ENCODE measurements at regions not wholly inside any gene's neighbourhood (a gene's known extent, or its start where the extent isn't known, plus 50 kb on each side); places are given as distances from the start of the nearest gene placed in this dataset.

GRCh38 chr11:120031612-120032600 is 106.0 kb downstream of the TRIM29 start:
- no peaks in the 10 kb centered on the region for H3K79me1 ChIP-seq (ENCODE audit: low read depth in 1 of 2, low read length in 2 of 2)
- H3K4me3 ChIP-seq (ENCODE audit: insufficient read depth, low read depth, low read length): no peak overlapping the region
- in situ Hi-C loops (cut with MboI; ENCODE audit: low sequenced_read_pairs): no loop called here
- no peaks in the 10 kb centered on the region for H3K9me1 ChIP-seq (ENCODE audit: insufficient read depth, low read length)
- peak overlapping the region; percentile 9 for H2AK9ac ChIP-seq (replicated peaks; ENCODE audit: low read depth, low read length, poor library complexity)
- no peak overlapping the region for H2BK20ac ChIP-seq (ENCODE audit: low read depth, low read length)
- no peak overlapping the region for H3K14ac ChIP-seq (replicated peaks; ENCODE audit: low read depth, low read length)
- no peak overlapping the region for H2AK5ac ChIP-seq (ENCODE audit: low read depth, low read length)
- no peak overlapping the region for H3K9ac ChIP-seq (ENCODE audit: low read depth, low read length)
- ChIA-PET POLR2A (ENCODE audit: unreplicated experiment) (no interaction called here), CTCF (no interaction called here)
- H2BK15ac ChIP-seq (ENCODE audit: low read depth, low read length): no peak overlapping the region
- no peak overlapping the region for H4K91ac ChIP-seq (ENCODE audit: insufficient read depth, low read depth, low read length)
- no peaks in the 10 kb centered on the region for H4K20me1 ChIP-seq (ENCODE audit: insufficient read depth, low read length)
- no peak overlapping the region for H3K4me2 ChIP-seq (ENCODE audit: low read depth, low read length)
- no peak overlapping the region for H4K5ac ChIP-seq (ENCODE audit: low read depth, low read length)
- DNase-seq (no peak), ATAC-seq (ENCODE audit: low read depth) (no peak)
- no peaks in the 10 kb centered on the region for H3K9me3 ChIP-seq (ENCODE audit: control insufficient read depth, insufficient read depth, low read length)
- dilution Hi-C loops (cut with HindIII; ENCODE audit: low sequenced_read_pairs, unreplicated experiment): no loop called here
- no peaks in the 10 kb centered on the region for H3K4me1 ChIP-seq (ENCODE audit: control insufficient read depth, insufficient read depth, low read length)
- no peak for TF ChIP-seq FOS (IDR thresholded peaks at IDR 0.05; ENCODE audit: low read depth, low read length)
- no peak for TF ChIP-seq RCOR1 (IDR thresholded peaks at IDR 0.05; ENCODE audit: insufficient replicate concordance, low read length)
- TF ChIP-seq MAFK (IDR thresholded peaks at IDR 0.05; ENCODE audit: low read depth, low read length): no peak
- no peak for TF ChIP-seq SMC3 (IDR thresholded peaks at IDR 0.05; ENCODE audit: low read depth, low read length)
- TF ChIP-seq MAZ (IDR thresholded peaks at IDR 0.05; ENCODE audit: borderline replicate concordance, low read depth, low read length): no peak
- TF ChIP-seq RAD21 (IDR thresholded peaks at IDR 0.05; ENCODE audit: low read length): no peak
- no peak for TF ChIP-seq MXI1 (IDR thresholded peaks at IDR 0.05; ENCODE audit: borderline replicate concordance, low read depth, low read length)
- no peak for TF ChIP-seq BHLHE40 (IDR thresholded peaks at IDR 0.05; ENCODE audit: low read depth, low read length)
- no peak for TF ChIP-seq CEBPB (IDR thresholded peaks at IDR 0.05; ENCODE audit: low read depth, low read length)
- TF ChIP-seq CHD1 (IDR thresholded peaks at IDR 0.05; ENCODE audit: low read depth, low read length): no peak
- TF ChIP-seq RFX5 (IDR thresholded peaks at IDR 0.05; ENCODE audit: low read depth, low read length): no peak
- no peak for TF ChIP-seq POLR2A (IDR thresholded peaks at IDR 0.05; ENCODE audit: low read depth, low read length)
- no peak for TF ChIP-seq USF2 (IDR thresholded peaks at IDR 0.05; ENCODE audit: low read depth, low read length)
- TF ChIP-seq ELK1 (IDR thresholded peaks at IDR 0.05; ENCODE audit: borderline replicate concordance, low read depth, low read length): no peak
- H2BK5ac ChIP-seq (ENCODE audit: low read depth, low read length, poor library complexity, severe bottlenecking): no peak overlapping the region
- H3K23ac ChIP-seq (ENCODE audit: low read depth, low read length): no peak overlapping the region
- no peak overlapping the region for H4K8ac ChIP-seq (ENCODE audit: low read depth in 2 of 2, low read length in 2 of 2)
- H3K27ac ChIP-seq (ENCODE audit: insufficient read depth, low read length): no peak overlapping the region
- no TSS peak for BruUV-seq (replicated peaks)
- H3K18ac ChIP-seq (ENCODE audit: low read depth, low read length): no peak overlapping the region
- H3K4ac ChIP-seq (ENCODE audit: low read depth, low read length): no peak overlapping the region
- H3K36me3 ChIP-seq (ENCODE audit: control insufficient read depth, insufficient read depth, low read length): no peaks in the 10 kb centered on the region
- WGBS, 2 experiments (ENCODE audit: extremely low coverage in 2 of 2, insufficient read length in 1 of 2): 0% methylated on average over 2 of the region's 11 CpGs; no CpG with 5 or more reads in 1 of the 2 experiments
- intact Hi-C loops (cut with micrococcal nuclease): no loop called here
- no peak overlapping the region for H3K56ac ChIP-seq (ENCODE audit: extremely low read depth, insufficient read depth, low read length)
- no peak overlapping the region for H2AFZ ChIP-seq (replicated peaks; ENCODE audit: low read length, poor library complexity)
- peaks cover 5% of the 10 kb centered on the region for H3K27me3 ChIP-seq (ENCODE audit: control insufficient read depth, insufficient read depth, low read length)
- H2BK120ac ChIP-seq (ENCODE audit: low read depth, low read length): no peak overlapping the region

Data from IMR-90 (cell line).